ENCODE measurements at regions not wholly inside any gene's neighbourhood (a gene's known extent, or its start where the extent isn't known, plus 50 kb on each side); places are given as distances from the start of the nearest gene placed in this dataset.

DNA sequence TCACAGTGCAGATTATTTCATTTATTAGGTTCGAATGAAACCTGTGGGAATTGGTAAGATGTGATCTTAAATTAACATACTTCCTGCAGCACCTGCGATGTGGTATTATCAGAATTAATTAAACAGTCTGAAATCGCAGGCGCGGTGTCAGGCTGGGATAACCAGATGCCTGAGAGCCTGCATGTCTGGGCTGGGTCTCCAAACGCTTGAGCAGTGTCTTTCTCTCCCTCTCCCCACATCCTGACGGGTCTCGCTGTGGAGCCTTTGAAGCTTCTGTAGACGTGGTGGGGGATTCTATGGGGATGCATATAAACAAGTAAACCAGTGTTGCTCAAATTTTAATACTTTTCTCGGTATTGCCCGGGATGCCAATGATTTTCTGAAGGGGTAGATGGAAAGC is 366.2 kb upstream of the SPRED2 start:
- Histone ChIP-seq H3K4me3 (ENCODE audit: insufficient read depth, low read depth, low read length) (no peak overlapping the region), H4K91ac (ENCODE audit: insufficient read depth, low read depth, low read length) (no peak overlapping the region)

More for the DNA sequence above, 366.2 kb upstream of the SPRED2 start:
- H3K9me1 ChIP-seq (ENCODE audit: insufficient read depth, low read length), result no peaks in the 10 kb centered on the region
- H3K9me3 ChIP-seq (ENCODE audit: control insufficient read depth, insufficient read depth, low read length), result no peaks in the 10 kb centered on the region
- BruUV-seq (replicated peaks), result no TSS peak
- in situ Hi-C loops (cut with MboI; ENCODE audit: low sequenced_read_pairs), result no loop called here
- H2AFZ ChIP-seq (replicated peaks; ENCODE audit: low read length, poor library complexity), result no peak overlapping the region
- no peak for DNase-seq
- no peak overlapping the region for H2AK9ac ChIP-seq (replicated peaks; ENCODE audit: low read depth, low read length, poor library complexity)
- H3K56ac ChIP-seq (ENCODE audit: extremely low read depth, insufficient read depth, low read length), result no peak overlapping the region
- no peak overlapping the region for H2BK5ac ChIP-seq (ENCODE audit: low read depth, low read length, poor library complexity, severe bottlenecking)
- WGBS, 2 experiments (ENCODE audit: extremely low coverage in 2 of 2, insufficient read length in 1 of 2), result no CpG with 5 or more reads among the region's 11 CpGs
- TF ChIP-seq MAZ (IDR thresholded peaks at IDR 0.05; ENCODE audit: borderline replicate concordance, low read depth, low read length) (no peak), FOS (IDR thresholded peaks at IDR 0.05; ENCODE audit: low read depth, low read length) (no peak), SMC3 (IDR thresholded peaks at IDR 0.05; ENCODE audit: low read depth, low read length) (no peak), BHLHE40 (IDR thresholded peaks at IDR 0.05; ENCODE audit: low read depth, low read length) (no peak), RFX5 (IDR thresholded peaks at IDR 0.05; ENCODE audit: low read depth, low read length) (no peak), RCOR1 (IDR thresholded peaks at IDR 0.05; ENCODE audit: insufficient replicate concordance, low read length) (no peak), CEBPB (IDR thresholded peaks at IDR 0.05; ENCODE audit: low read depth, low read length) (no peak), CHD1 (IDR thresholded peaks at IDR 0.05; ENCODE audit: low read depth, low read length) (no peak), ELK1 (IDR thresholded peaks at IDR 0.05; ENCODE audit: borderline replicate concordance, low read depth, low read length) (no peak), MXI1 (IDR thresholded peaks at IDR 0.05; ENCODE audit: borderline replicate concordance, low read depth, low read length) (no peak), NFE2L2 (IDR thresholded peaks at IDR 0.05; ENCODE audit: low read depth, low read length) (no peak), MAFK (IDR thresholded peaks at IDR 0.05; ENCODE audit: low read depth, low read length) (no peak), POLR2A (IDR thresholded peaks at IDR 0.05; ENCODE audit: low read depth, low read length) (no peak), RAD21 (IDR thresholded peaks at IDR 0.05; ENCODE audit: low read length) (no peak)
- TF ChIP-seq, protein P1, sequence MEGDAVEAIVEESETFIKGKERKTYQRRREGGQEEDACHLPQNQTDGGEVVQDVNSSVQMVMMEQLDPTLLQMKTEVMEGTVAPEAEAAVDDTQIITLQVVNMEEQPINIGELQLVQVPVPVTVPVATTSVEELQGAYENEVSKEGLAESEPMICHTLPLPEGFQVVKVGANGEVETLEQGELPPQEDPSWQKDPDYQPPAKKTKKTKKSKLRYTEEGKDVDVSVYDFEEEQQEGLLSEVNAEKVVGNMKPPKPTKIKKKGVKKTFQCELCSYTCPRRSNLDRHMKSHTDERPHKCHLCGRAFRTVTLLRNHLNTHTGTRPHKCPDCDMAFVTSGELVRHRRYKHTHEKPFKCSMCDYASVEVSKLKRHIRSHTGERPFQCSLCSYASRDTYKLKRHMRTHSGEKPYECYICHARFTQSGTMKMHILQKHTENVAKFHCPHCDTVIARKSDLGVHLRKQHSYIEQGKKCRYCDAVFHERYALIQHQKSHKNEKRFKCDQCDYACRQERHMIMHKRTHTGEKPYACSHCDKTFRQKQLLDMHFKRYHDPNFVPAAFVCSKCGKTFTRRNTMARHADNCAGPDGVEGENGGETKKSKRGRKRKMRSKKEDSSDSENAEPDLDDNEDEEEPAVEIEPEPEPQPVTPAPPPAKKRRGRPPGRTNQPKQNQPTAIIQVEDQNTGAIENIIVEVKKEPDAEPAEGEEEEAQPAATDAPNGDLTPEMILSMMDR (conservative IDR thresholded peaks at IDR 0.05; ENCODE audit: low read depth, low read length), result no peak
- TF ChIP-seq, protein P2, sequence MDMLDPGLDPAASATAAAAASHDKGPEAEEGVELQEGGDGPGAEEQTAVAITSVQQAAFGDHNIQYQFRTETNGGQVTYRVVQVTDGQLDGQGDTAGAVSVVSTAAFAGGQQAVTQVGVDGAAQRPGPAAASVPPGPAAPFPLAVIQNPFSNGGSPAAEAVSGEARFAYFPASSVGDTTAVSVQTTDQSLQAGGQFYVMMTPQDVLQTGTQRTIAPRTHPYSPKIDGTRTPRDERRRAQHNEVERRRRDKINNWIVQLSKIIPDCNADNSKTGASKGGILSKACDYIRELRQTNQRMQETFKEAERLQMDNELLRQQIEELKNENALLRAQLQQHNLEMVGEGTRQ (IDR thresholded peaks at IDR 0.05; ENCODE audit: low read depth, low read length), result no peak
- H3K9ac ChIP-seq (ENCODE audit: low read depth, low read length), result no peak overlapping the region
- H3K4me1 ChIP-seq (ENCODE audit: control insufficient read depth, insufficient read depth, low read length), result no peaks in the 10 kb centered on the region
- ATAC-seq (ENCODE audit: low read depth), result no peak
- H3K36me3 ChIP-seq (ENCODE audit: control insufficient read depth, insufficient read depth, low read length), result no peaks in the 10 kb centered on the region
- H3K18ac ChIP-seq (ENCODE audit: low read depth, low read length), result no peak overlapping the region
- H3K27me3 ChIP-seq (ENCODE audit: control insufficient read depth, insufficient read depth, low read length), result peaks cover 5% of the 10 kb centered on the region
- dilution Hi-C loops (cut with HindIII; ENCODE audit: low sequenced_read_pairs, unreplicated experiment), result no loop called here
- no peak overlapping the region for H2AK5ac ChIP-seq (ENCODE audit: low read depth, low read length)
- no peak overlapping the region for H3K27ac ChIP-seq (ENCODE audit: insufficient read depth, low read length)
- H3K14ac ChIP-seq (replicated peaks; ENCODE audit: low read depth, low read length), result no peak overlapping the region
- no peak overlapping the region for H3K4me2 ChIP-seq (ENCODE audit: low read depth, low read length)
- H3K23ac ChIP-seq (ENCODE audit: low read depth, low read length), result no peak overlapping the region
- no peak overlapping the region for H4K8ac ChIP-seq (ENCODE audit: low read depth in 2 of 2, low read length in 2 of 2)
- no peaks in the 10 kb centered on the region for H4K20me1 ChIP-seq (ENCODE audit: insufficient read depth, low read length)
- intact Hi-C loops (cut with micrococcal nuclease), result no loop called here
- no peak overlapping the region for H2BK15ac ChIP-seq (ENCODE audit: low read depth, low read length)
- ChIA-PET CTCF (no interaction called here), POLR2A (ENCODE audit: unreplicated experiment) (no interaction called here)
- H4K5ac ChIP-seq (ENCODE audit: low read depth, low read length), result no peak overlapping the region
- H2BK120ac ChIP-seq (ENCODE audit: low read depth, low read length), result no peak overlapping the region
- H3K4ac ChIP-seq (ENCODE audit: low read depth, low read length), result no peak overlapping the region
- no peak overlapping the region for H2BK20ac ChIP-seq (ENCODE audit: low read depth, low read length)
- H3K79me1 ChIP-seq (ENCODE audit: low read depth in 1 of 2, low read length in 2 of 2), result no peaks in the 10 kb centered on the region

Data from IMR-90 (cell line).